ENCODE measurements at regions not wholly inside any gene's neighbourhood (a gene's known extent, or its start where the extent isn't known, plus 50 kb on each side); places are given as distances from the start of the nearest gene placed in this dataset.

GRCh38 chr18:78292618-78293380 is 686.8 kb upstream of the SALL3 start:
- no peak for TF ChIP-seq EP300 (IDR thresholded peaks at IDR 0.05)
- no peak for TF ChIP-seq CTCF (IDR thresholded peaks at IDR 0.05)
- no peak for TF ChIP-seq POLR2A (IDR thresholded peaks at IDR 0.05)
- TF ChIP-seq POLR2AphosphoS5 (IDR thresholded peaks at IDR 0.05), result no peak
